LHCN-M2 (cell line): ENCODE measurements at regions not wholly inside any gene's neighbourhood (a gene's known extent, or its start where the extent isn't known, plus 50 kb on each side); places are given as distances from the start of the nearest gene placed in this dataset.
"Not testable (repeated sequence)": the region's sequence is repeated elsewhere in the genome, so short reads cannot be mapped to it uniquely, and the experiment has no call there.

ENCODE experiments used
- DNase-seq: peaks from one replicate; pipeline ENCODE4 v3.0.0-alpha.2; 2012; ENCODE audit warnings: low read depth

- no peak for DNase-seq
Measured at GRCh38 chr3:118793176-118793575, 241.5 kb downstream of the IGSF11 start.

- no peak for DNase-seq
Measured at GRCh38 chr3:118799303-118799702, 235.3 kb downstream of the IGSF11 start.

- no peak for DNase-seq
Measured at GRCh38 chr3:118801899-118802298, 232.7 kb downstream of the IGSF11 start.

GRCh38 chr3:118802325-118803095 lies 232.1 kb downstream of the IGSF11 start:
- no peak for DNase-seq

- DNase-seq, result no peak
Measured at GRCh38 chr3:118803096-118803476, 231.6 kb downstream of the IGSF11 start.

GRCh38 chr3:118805007-118805406 lies 229.6 kb downstream of the IGSF11 start:
- DNase-seq, result no peak

GRCh38 chr3:118806423-118806822 lies 228.2 kb downstream of the IGSF11 start:
- no peak for DNase-seq

- not testable (repeated sequence) for DNase-seq
Measured at GRCh38 chr3:118807349-118807748, 227.3 kb downstream of the IGSF11 start.

- no peak for DNase-seq
Measured at GRCh38 chr3:118808723-118809122, 225.9 kb downstream of the IGSF11 start.

GRCh38 chr3:118809696-118810498 lies 224.7 kb downstream of the IGSF11 start:
- no peak for DNase-seq

- no peak for DNase-seq
Measured at GRCh38 chr3:118810499-118811035, 224.1 kb downstream of the IGSF11 start.

GRCh38 chr3:118811236-118811732 lies 223.4 kb downstream of the IGSF11 start:
- DNase-seq, result no peak

- DNase-seq, result no peak
Measured at GRCh38 chr3:118813472-118813871, 221.2 kb downstream of the IGSF11 start.

GRCh38 chr3:118817748-118818165 lies 216.9 kb downstream of the IGSF11 start:
- DNase-seq, result peak; percentile 35

GRCh38 chr3:118818386-118818785 lies 216.3 kb downstream of the IGSF11 start:
- DNase-seq, result no peak

- no peak for DNase-seq
Measured at GRCh38 chr3:118823626-118824025, 211.0 kb downstream of the IGSF11 start.

- no peak for DNase-seq
Measured at GRCh38 chr3:118827446-118827845, 207.2 kb downstream of the IGSF11 start.

- no peak for DNase-seq
Measured at GRCh38 chr3:118828351-118828750, 206.3 kb downstream of the IGSF11 start.

- DNase-seq, result no peak
Measured at GRCh38 chr3:118833075-118833474, 201.6 kb downstream of the IGSF11 start.

GRCh38 chr3:118838871-118839270 lies 195.8 kb downstream of the IGSF11 start:
- DNase-seq, result no peak

GRCh38 chr3:118842147-118842863 lies 192.3 kb downstream of the IGSF11 start:
- no peak for DNase-seq

- DNase-seq, result no peak
Measured at GRCh38 chr3:118846176-118846575, 188.5 kb downstream of the IGSF11 start.
